ENCODE measurements at regions not wholly inside any gene's neighbourhood (a gene's known extent, or its start where the extent isn't known, plus 50 kb on each side); places are given as distances from the start of the nearest gene placed in this dataset.

- TF ChIP-seq EP300 (IDR thresholded peaks at IDR 0.05) = no peak
- TF ChIP-seq HDAC2 (IDR thresholded peaks at IDR 0.05) = no peak
- no peak for TF ChIP-seq RAD21 (conservative IDR thresholded peaks at IDR 0.05 in 1 of 2, IDR thresholded peaks at IDR 0.05 in 1 of 2)
- TF ChIP-seq POLR2A (IDR thresholded peaks at IDR 0.05; ENCODE audit: low read length) = no peak
- no peak for TF ChIP-seq EHMT2 (IDR thresholded peaks at IDR 0.05; ENCODE audit: low read depth)
- no peak for TF ChIP-seq PHF8 (IDR thresholded peaks at IDR 0.05; ENCODE audit: borderline replicate concordance, low read depth)
- no peak for TF ChIP-seq PBX3 (IDR thresholded peaks at IDR 0.05)
- TF ChIP-seq CTCF (IDR thresholded peaks at IDR 0.05) = no peak
- TF ChIP-seq SREBF2 (IDR thresholded peaks at IDR 0.05) = no peak
- TF ChIP-seq NFE2L2 (conservative IDR thresholded peaks at IDR 0.05; ENCODE audit: low read length) = no peak
- no peak for TF ChIP-seq TP53 (CRISPR knock-in tag; IDR thresholded peaks at IDR 0.05)
- no peak for TF ChIP-seq SMC3 (IDR thresholded peaks at IDR 0.05)
- no peak for TF ChIP-seq CEBPB (IDR thresholded peaks at IDR 0.05)
- TF ChIP-seq MYC (IDR thresholded peaks at IDR 0.05; ENCODE audit: borderline replicate concordance, low read length) = no peak
Observed at GRCh38 chr7:26007510-26007909, 144.5 kb upstream of the NFE2L3 start.

Measured in A549 (cell line).